ENCODE measurements at regions not wholly inside any gene's neighbourhood (a gene's known extent, or its start where the extent isn't known, plus 50 kb on each side); places are given as distances from the start of the nearest gene placed in this dataset.
A peak's percentile ranks its signal among the peaks of the same experiment; 100 is the strongest.

DNA sequence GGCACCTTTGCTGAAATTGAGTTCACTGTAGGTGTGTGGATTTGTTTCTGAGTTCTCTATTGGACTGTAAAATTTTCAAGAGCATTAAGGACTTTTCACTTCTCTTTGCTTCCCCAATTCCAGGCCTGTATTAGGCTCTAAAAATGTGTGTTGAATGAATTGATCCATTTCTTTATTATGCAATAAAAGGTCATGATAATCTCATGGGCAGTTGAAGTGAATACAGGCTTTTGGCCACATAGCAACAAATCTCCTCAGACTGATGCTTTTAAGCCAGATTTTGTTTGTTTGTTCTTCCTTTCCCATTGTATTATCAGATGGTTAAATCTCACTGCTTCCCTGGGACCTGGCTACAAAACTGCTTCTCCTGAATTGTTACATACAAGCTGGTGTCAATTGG lies 258.0 kb upstream of the FAR2 start:
- intact Hi-C loops (cut with DNase I): no loop called here
- Histone ChIP-seq H3K27me3 (no peaks in the 10 kb centered on the region), H3K4me3 (no peak overlapping the region), H3K36me3 (no peaks in the 10 kb centered on the region), H3K9me3 (no peaks in the 10 kb centered on the region), H3K4me1 (peaks cover 0 to 5% (median 0%) of the 10 kb centered on the region in 4 donors), H3K27ac (no peak overlapping the region)
- TF ChIP-seq, protein P1, sequence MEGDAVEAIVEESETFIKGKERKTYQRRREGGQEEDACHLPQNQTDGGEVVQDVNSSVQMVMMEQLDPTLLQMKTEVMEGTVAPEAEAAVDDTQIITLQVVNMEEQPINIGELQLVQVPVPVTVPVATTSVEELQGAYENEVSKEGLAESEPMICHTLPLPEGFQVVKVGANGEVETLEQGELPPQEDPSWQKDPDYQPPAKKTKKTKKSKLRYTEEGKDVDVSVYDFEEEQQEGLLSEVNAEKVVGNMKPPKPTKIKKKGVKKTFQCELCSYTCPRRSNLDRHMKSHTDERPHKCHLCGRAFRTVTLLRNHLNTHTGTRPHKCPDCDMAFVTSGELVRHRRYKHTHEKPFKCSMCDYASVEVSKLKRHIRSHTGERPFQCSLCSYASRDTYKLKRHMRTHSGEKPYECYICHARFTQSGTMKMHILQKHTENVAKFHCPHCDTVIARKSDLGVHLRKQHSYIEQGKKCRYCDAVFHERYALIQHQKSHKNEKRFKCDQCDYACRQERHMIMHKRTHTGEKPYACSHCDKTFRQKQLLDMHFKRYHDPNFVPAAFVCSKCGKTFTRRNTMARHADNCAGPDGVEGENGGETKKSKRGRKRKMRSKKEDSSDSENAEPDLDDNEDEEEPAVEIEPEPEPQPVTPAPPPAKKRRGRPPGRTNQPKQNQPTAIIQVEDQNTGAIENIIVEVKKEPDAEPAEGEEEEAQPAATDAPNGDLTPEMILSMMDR (IDR thresholded peaks at IDR 0.05): no peak
- TF ChIP-seq POLR2AphosphoS5 (IDR thresholded peaks at IDR 0.05) (no peak), POLR2A (IDR thresholded peaks at IDR 0.05) (no peak)
- DNase-seq: no peak

DNA sequence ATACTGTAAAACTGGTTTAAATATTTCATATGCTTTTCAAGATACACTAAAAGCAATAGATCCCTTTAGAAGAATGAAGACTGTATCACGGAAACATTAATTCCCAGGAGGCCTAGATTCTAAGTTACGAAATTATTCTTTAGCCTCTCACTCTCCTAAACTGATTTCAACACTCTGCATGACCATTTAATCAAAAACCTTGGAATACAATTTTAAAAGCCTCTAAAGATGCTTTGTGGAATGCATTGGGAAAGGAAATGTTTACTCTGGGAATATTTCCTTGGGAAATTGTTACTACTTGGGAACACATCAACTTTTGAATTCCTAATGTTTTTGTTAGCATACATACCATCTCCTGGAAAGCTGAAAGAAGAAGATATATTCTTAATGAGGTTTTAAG lies 255.7 kb upstream of the FAR2 start:
- no peaks in the 10 kb centered on the region for H3K27me3 ChIP-seq
- no peaks in the 10 kb centered on the region for H3K36me3 ChIP-seq
- TF ChIP-seq, protein P1 (IDR thresholded peaks at IDR 0.05): no peak
- TF ChIP-seq EP300 (IDR thresholded peaks at IDR 0.05) (no peak), POLR2AphosphoS5 (IDR thresholded peaks at IDR 0.05) (peak in 1 of 4 donors; percentile 7), POLR2A (IDR thresholded peaks at IDR 0.05) (no peak)
- no peak overlapping the region for H3K4me3 ChIP-seq
- H3K4me1 ChIP-seq: no peaks in the 10 kb centered on the region
- H3K27ac ChIP-seq: peak overlapping the region in 1 of 4 donors; percentile 34
- no peaks in the 10 kb centered on the region for H3K9me3 ChIP-seq
- WGBS, 2 donors: 74 to 80% methylated on average over 2 of the region's 2 CpGs
- intact Hi-C loops (cut with DNase I): no loop called here
- no peak for DNase-seq

DNA sequence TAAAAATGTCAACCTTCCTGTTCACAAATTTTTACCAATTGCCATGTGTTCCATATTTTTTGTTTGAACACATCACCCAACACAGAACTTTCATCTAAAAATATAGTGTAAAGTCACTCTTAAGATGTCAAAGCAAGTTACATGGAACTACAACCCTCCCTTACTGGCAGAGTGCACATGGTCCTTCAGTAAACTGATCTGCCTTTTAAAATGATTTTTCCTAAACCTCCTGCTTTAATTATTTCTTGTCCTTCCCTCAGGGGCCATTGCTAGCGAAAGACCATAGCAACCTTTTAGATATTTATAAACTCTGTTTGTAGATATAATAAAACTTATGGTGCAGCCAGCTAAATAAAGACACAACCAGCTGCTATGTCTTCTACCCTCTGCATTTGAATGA lies 255.2 kb upstream of the FAR2 start:
- 80 to 82% methylated on average over 1 of the region's 1 CpG for WGBS, 2 donors
- Histone ChIP-seq H3K9me3 (no peaks in the 10 kb centered on the region), H3K4me3 (no peak overlapping the region), H3K36me3 (no peaks in the 10 kb centered on the region), H3K4me1 (no peaks in the 10 kb centered on the region), H3K27ac (peak overlapping the region in 1 of 4 donors; percentile 34), H3K27me3 (no peaks in the 10 kb centered on the region)
- TF ChIP-seq POLR2AphosphoS5 (IDR thresholded peaks at IDR 0.05): no peak
- no peak for TF ChIP-seq POLR2A (IDR thresholded peaks at IDR 0.05)
- no peak for TF ChIP-seq EP300 (IDR thresholded peaks at IDR 0.05)
- TF ChIP-seq, protein P1 (IDR thresholded peaks at IDR 0.05): no peak
- DNase-seq: no peak
- intact Hi-C loops (cut with DNase I): no loop called here

DNA sequence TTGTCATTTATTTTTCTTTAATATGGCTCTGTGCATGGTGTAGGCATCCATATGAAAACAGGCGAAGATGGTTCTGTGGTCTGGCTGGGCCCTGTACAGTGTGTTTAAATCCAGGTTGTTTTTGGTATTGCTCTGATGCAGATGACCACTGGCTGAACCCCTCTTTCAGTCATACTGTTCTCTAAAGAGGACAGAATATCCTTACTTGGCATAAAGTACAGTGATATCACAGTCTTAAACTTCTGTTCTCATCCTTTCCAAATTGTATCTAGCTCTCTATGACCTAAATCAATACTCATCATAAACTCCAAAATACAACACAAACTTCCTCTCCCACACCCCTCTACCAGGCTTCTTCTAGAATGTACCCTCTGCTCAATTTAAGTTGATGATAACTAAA lies 252.7 kb upstream of the FAR2 start:
- no peaks in the 10 kb centered on the region for H3K27me3 ChIP-seq
- H3K4me3 ChIP-seq: no peak overlapping the region
- no peak overlapping the region for H3K27ac ChIP-seq
- TF ChIP-seq, protein P1 (IDR thresholded peaks at IDR 0.05): no peak
- TF ChIP-seq POLR2AphosphoS5 (IDR thresholded peaks at IDR 0.05): no peak
- TF ChIP-seq EP300 (IDR thresholded peaks at IDR 0.05): no peak
- no peak for TF ChIP-seq POLR2A (IDR thresholded peaks at IDR 0.05)
- H3K9me3 ChIP-seq: no peaks in the 10 kb centered on the region
- intact Hi-C loops (cut with DNase I): no loop called here
- H3K4me1 ChIP-seq: no peaks in the 10 kb centered on the region
- no peaks in the 10 kb centered on the region for H3K36me3 ChIP-seq
- no peak for DNase-seq
- 88 to 92% methylated on average over 1 of the region's 1 CpG for WGBS, 2 donors

DNA sequence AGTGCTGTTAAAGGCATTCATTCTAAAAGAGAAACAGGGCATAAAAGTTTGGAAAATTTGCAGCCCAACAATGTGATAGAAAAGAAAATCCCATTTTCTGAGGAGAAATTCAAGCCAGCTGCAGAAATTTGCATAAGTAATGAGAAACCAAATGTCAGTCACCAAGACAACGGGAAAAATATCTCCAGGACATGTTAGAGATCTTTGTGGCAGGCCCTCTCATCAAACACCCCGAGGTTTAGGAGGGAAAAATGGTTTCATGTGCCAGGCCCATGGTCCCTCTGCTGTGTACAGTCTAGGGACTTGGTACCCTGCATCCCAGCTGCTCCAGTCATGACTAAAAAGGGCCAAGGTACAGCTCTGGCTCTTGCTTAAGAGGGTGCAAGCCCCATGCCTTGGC lies 251.0 kb upstream of the FAR2 start:
- Histone ChIP-seq H3K36me3 (no peaks in the 10 kb centered on the region), H3K4me1 (no peaks in the 10 kb centered on the region), H3K4me3 (no peak overlapping the region), H3K27ac (no peak overlapping the region), H3K27me3 (no peaks in the 10 kb centered on the region), H3K9me3 (no peaks in the 10 kb centered on the region)
- 24 to 55% methylated on average over 2 of the region's 2 CpGs for WGBS, 2 donors
- intact Hi-C loops (cut with DNase I): no loop called here
- TF ChIP-seq, protein P1 (IDR thresholded peaks at IDR 0.05): no peak
- no peak for TF ChIP-seq POLR2AphosphoS5 (IDR thresholded peaks at IDR 0.05)
- TF ChIP-seq POLR2A (IDR thresholded peaks at IDR 0.05): no peak
- TF ChIP-seq EP300 (IDR thresholded peaks at IDR 0.05): no peak
- DNase-seq: no peak
